ENCODE measurements at regions not wholly inside any gene's neighbourhood (a gene's known extent, or its start where the extent isn't known, plus 50 kb on each side); places are given as distances from the start of the nearest gene placed in this dataset.

GRCh38 chr1:239939602-239940001 is 152.1 kb upstream of the FMN2 start:
- no peak for TF ChIP-seq POLR2A (IDR thresholded peaks at IDR 0.05)
- TF ChIP-seq, protein P1, sequence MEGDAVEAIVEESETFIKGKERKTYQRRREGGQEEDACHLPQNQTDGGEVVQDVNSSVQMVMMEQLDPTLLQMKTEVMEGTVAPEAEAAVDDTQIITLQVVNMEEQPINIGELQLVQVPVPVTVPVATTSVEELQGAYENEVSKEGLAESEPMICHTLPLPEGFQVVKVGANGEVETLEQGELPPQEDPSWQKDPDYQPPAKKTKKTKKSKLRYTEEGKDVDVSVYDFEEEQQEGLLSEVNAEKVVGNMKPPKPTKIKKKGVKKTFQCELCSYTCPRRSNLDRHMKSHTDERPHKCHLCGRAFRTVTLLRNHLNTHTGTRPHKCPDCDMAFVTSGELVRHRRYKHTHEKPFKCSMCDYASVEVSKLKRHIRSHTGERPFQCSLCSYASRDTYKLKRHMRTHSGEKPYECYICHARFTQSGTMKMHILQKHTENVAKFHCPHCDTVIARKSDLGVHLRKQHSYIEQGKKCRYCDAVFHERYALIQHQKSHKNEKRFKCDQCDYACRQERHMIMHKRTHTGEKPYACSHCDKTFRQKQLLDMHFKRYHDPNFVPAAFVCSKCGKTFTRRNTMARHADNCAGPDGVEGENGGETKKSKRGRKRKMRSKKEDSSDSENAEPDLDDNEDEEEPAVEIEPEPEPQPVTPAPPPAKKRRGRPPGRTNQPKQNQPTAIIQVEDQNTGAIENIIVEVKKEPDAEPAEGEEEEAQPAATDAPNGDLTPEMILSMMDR (IDR thresholded peaks at IDR 0.05 in 8 of 11, conservative IDR thresholded peaks at IDR 0.05 in 3 of 11): no peak
- no peak for TF ChIP-seq POLR2AphosphoS5 (IDR thresholded peaks at IDR 0.05)
- Histone ChIP-seq H3K36me3 (no peaks in the 10 kb centered on the region), H3K4me3 (no peak overlapping the region), H3K27ac (no peak overlapping the region), H3K9me3 (peaks cover 0 to 20% (median 11%) of the 10 kb centered on the region in 8 donors), H3K27me3 (replicated peaks in 1 of 7) (no peaks in the 10 kb centered on the region), H3K4me1 (no peaks in the 10 kb centered on the region)
- WGBS, 5 donors: 48 to 82% (median 67%) methylated on average over 2 of the region's 2 CpGs
- DNase-seq: no peak
- intact Hi-C loops (cut with DNase I; ENCODE audit: low total_unique reads): no loop called here

DNA sequence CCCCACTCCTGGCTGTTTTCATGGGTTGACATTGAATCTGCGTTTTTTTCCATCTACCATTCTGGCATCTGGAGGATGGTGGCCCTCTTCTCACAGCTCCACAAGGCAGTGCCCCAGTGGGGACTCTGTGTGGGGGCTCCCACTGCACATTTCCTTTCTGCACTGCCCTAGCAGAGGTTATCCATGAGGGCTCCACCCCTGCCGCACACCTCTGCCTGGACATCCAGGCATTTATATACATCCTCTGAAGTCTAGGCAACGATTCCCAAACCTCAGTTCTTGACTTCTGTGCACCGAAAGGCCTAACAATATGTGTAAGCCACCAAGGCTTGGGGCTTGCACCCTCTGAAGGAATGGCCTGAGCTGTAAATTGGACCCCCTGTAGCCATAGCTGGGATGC is 147.9 kb upstream of the FMN2 start:
- intact Hi-C loops (cut with DNase I; ENCODE audit: low total_unique reads): no loop called here
- Histone ChIP-seq H3K36me3 (no peaks in the 10 kb centered on the region), H3K4me3 (no peak overlapping the region), H3K27me3 (replicated peaks in 1 of 7) (no peaks in the 10 kb centered on the region), H3K4me1 (no peaks in the 10 kb centered on the region), H3K9me3 (peaks cover 0 to 20% (median 11%) of the 10 kb centered on the region in 8 donors), H3K27ac (no peak overlapping the region)
- TF ChIP-seq, protein P1 (IDR thresholded peaks at IDR 0.05 in 8 of 11, conservative IDR thresholded peaks at IDR 0.05 in 3 of 11): no peak
- no peak for TF ChIP-seq POLR2A (IDR thresholded peaks at IDR 0.05)
- no peak for TF ChIP-seq POLR2AphosphoS5 (IDR thresholded peaks at IDR 0.05)
- no peak for DNase-seq
- 80 to 94% (median 90%) methylated on average over 4 of the region's 4 CpGs for WGBS, 5 donors

GRCh38 chr1:239944666-239945065 is 147.0 kb upstream of the FMN2 start:
- H3K27me3 ChIP-seq (replicated peaks in 1 of 7): no peaks in the 10 kb centered on the region
- H3K4me1 ChIP-seq: no peaks in the 10 kb centered on the region
- no peak overlapping the region for H3K4me3 ChIP-seq
- no peaks in the 10 kb centered on the region for H3K36me3 ChIP-seq
- 47 to 55% (median 52%) methylated on average over 3 of the region's 3 CpGs for WGBS, 5 donors
- intact Hi-C loops (cut with DNase I; ENCODE audit: low total_unique reads): no loop called here
- H3K27ac ChIP-seq: no peak overlapping the region
- no peak for DNase-seq
- TF ChIP-seq POLR2A (IDR thresholded peaks at IDR 0.05) (no peak), POLR2AphosphoS5 (IDR thresholded peaks at IDR 0.05) (no peak)
- TF ChIP-seq, protein P1 (IDR thresholded peaks at IDR 0.05 in 8 of 11, conservative IDR thresholded peaks at IDR 0.05 in 3 of 11): no peak
- H3K9me3 ChIP-seq: peaks cover 0 to 20% (median 11%) of the 10 kb centered on the region in 8 donors

- H3K4me1 ChIP-seq: no peaks in the 10 kb centered on the region
- H3K36me3 ChIP-seq: no peaks in the 10 kb centered on the region
- TF ChIP-seq POLR2AphosphoS5 (IDR thresholded peaks at IDR 0.05): no peak
- no peak for TF ChIP-seq POLR2A (IDR thresholded peaks at IDR 0.05)
- TF ChIP-seq, protein P1 (IDR thresholded peaks at IDR 0.05 in 8 of 11, conservative IDR thresholded peaks at IDR 0.05 in 3 of 11): no peak
- no peaks in the 10 kb centered on the region for H3K27me3 ChIP-seq (replicated peaks in 1 of 7)
- no peak overlapping the region for H3K4me3 ChIP-seq
- peaks cover 0 to 17% (median 11%) of the 10 kb centered on the region in 8 donors for H3K9me3 ChIP-seq
- intact Hi-C loops (cut with DNase I; ENCODE audit: low total_unique reads): no loop called here
- H3K27ac ChIP-seq: no peak overlapping the region
- DNase-seq: no peak
- WGBS, 5 donors: 72 to 81% (median 75%) methylated on average over 2 of the region's 2 CpGs
These were observed 143.9 kb upstream of the FMN2 start for GRCh38 chr1:239947801-239948200.
